ENCODE measurements at regions not wholly inside any gene's neighbourhood (a gene's known extent, or its start where the extent isn't known, plus 50 kb on each side); places are given as distances from the start of the nearest gene placed in this dataset.
"Not testable (repeated sequence)": the region's sequence is repeated elsewhere in the genome, so short reads cannot be mapped to it uniquely, and the experiment has no call there.

GRCh38 chr2:89766141-89766990 lies 1074.9 kb downstream of the RPIA start:
- H4K5ac ChIP-seq (ENCODE audit: low read length); H3K23ac ChIP-seq (ENCODE audit: low read length); H3K4ac ChIP-seq (ENCODE audit: low read depth, low read length); H3K4me1 ChIP-seq (ENCODE audit: control insufficient read depth, low read depth, low read length); H2BK15ac ChIP-seq (replicated peaks; ENCODE audit: low read depth); DNase-seq; H2BK5ac ChIP-seq (ENCODE audit: low read length); H4K8ac ChIP-seq (ENCODE audit: low read depth, low read length); H3K27me3 ChIP-seq (ENCODE audit: insufficient read depth, low read length, poor library complexity); H3K9ac ChIP-seq (ENCODE audit: low read length); H3K79me2 ChIP-seq (ENCODE audit: control insufficient read depth, insufficient read depth, low read length); H3K27ac ChIP-seq (ENCODE audit: low read depth, low read length); H3K18ac ChIP-seq (ENCODE audit: low read length); H3K4me2 ChIP-seq (ENCODE audit: low read length); H3K4me3 ChIP-seq (ENCODE audit: low read length); H2AK5ac ChIP-seq (ENCODE audit: low read length); H3K79me1 ChIP-seq (ENCODE audit: low read length); H3K36me3 ChIP-seq (ENCODE audit: control insufficient read depth, insufficient read depth, low read length); H3K56ac ChIP-seq (ENCODE audit: low read length); H2BK120ac ChIP-seq (ENCODE audit: low read depth, low read length): not testable (repeated sequence)
- no CpG with 5 or more reads among the region's 19 CpGs for WGBS (ENCODE audit: extremely low coverage, insufficient coverage, low lambda C conversion rate)

GRCh38 chr2:89767058-89767457 lies 1075.6 kb downstream of the RPIA start:
- not testable (repeated sequence) for H3K79me1 ChIP-seq (ENCODE audit: low read length); H3K27ac ChIP-seq (ENCODE audit: low read depth, low read length); DNase-seq; H2BK120ac ChIP-seq (ENCODE audit: low read depth, low read length); H3K23ac ChIP-seq (ENCODE audit: low read length); H4K8ac ChIP-seq (ENCODE audit: low read depth, low read length); H3K36me3 ChIP-seq (ENCODE audit: control insufficient read depth, insufficient read depth, low read length); H3K18ac ChIP-seq (ENCODE audit: low read length); H2BK15ac ChIP-seq (replicated peaks; ENCODE audit: low read depth); H3K4me1 ChIP-seq (ENCODE audit: control insufficient read depth, low read depth, low read length); H3K27me3 ChIP-seq (ENCODE audit: insufficient read depth, low read length, poor library complexity); H3K4me2 ChIP-seq (ENCODE audit: low read length); H2BK5ac ChIP-seq (ENCODE audit: low read length); H3K9ac ChIP-seq (ENCODE audit: low read length); H3K4me3 ChIP-seq (ENCODE audit: low read length); H3K79me2 ChIP-seq (ENCODE audit: control insufficient read depth, insufficient read depth, low read length); H4K5ac ChIP-seq (ENCODE audit: low read length); H3K4ac ChIP-seq (ENCODE audit: low read depth, low read length); H3K56ac ChIP-seq (ENCODE audit: low read length); H2AK5ac ChIP-seq (ENCODE audit: low read length)
- WGBS (ENCODE audit: extremely low coverage, insufficient coverage, low lambda C conversion rate), result no CpG with 5 or more reads among the region's 7 CpGs

GRCh38 chr2:89767572-89768435 lies 1076.3 kb downstream of the RPIA start:
- H3K56ac ChIP-seq (ENCODE audit: low read length), result no peak overlapping the region
- H3K79me2 ChIP-seq (ENCODE audit: control insufficient read depth, insufficient read depth, low read length), result no peaks in the 10 kb centered on the region
- H3K27me3 ChIP-seq (ENCODE audit: insufficient read depth, low read length, poor library complexity), result no peaks in the 10 kb centered on the region
- no peak overlapping the region for H3K4ac ChIP-seq (ENCODE audit: low read depth, low read length)
- no peak overlapping the region for H2BK5ac ChIP-seq (ENCODE audit: low read length)
- no peak overlapping the region for H2AK5ac ChIP-seq (ENCODE audit: low read length)
- no peaks in the 10 kb centered on the region for H3K4me1 ChIP-seq (ENCODE audit: control insufficient read depth, low read depth, low read length)
- H3K4me2 ChIP-seq (ENCODE audit: low read length), result no peak overlapping the region
- H3K79me1 ChIP-seq (ENCODE audit: low read length), result no peaks in the 10 kb centered on the region
- H2BK15ac ChIP-seq (replicated peaks; ENCODE audit: low read depth), result no peak overlapping the region
- H3K4me3 ChIP-seq (ENCODE audit: low read length), result no peak overlapping the region
- no peak overlapping the region for H4K5ac ChIP-seq (ENCODE audit: low read length)
- H4K8ac ChIP-seq (ENCODE audit: low read depth, low read length), result no peak overlapping the region
- H3K23ac ChIP-seq (ENCODE audit: low read length), result no peak overlapping the region
- H3K18ac ChIP-seq (ENCODE audit: low read length), result no peak overlapping the region
- no peak overlapping the region for H3K27ac ChIP-seq (ENCODE audit: low read depth, low read length)
- no peak overlapping the region for H2BK120ac ChIP-seq (ENCODE audit: low read depth, low read length)
- H3K36me3 ChIP-seq (ENCODE audit: control insufficient read depth, insufficient read depth, low read length), result no peaks in the 10 kb centered on the region
- DNase-seq, result no peak
- no peak overlapping the region for H3K9ac ChIP-seq (ENCODE audit: low read length)
- no CpG with 5 or more reads among the region's 60 CpGs for WGBS (ENCODE audit: extremely low coverage, insufficient coverage, low lambda C conversion rate)

DNA sequence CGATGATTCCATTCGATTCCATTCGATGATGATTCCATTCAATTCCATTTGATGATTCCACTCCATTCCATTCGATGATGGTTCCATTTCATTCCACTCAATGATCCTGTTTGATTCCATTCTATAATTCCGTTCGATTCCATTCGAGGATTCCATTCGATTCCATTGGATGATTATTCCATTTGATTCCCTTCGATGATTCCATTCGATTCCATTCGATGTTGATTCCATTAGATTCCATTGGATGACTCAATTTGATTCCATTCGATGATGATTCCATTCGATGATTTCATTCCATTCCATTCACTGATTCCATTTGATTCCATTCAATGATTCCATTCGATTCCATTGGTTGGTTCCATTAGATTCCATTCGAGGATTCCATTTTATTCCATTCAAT lies 1084.4 kb downstream of the RPIA start:
- Histone ChIP-seq H3K4me3 (ENCODE audit: low read length) (no peak overlapping the region), H3K36me3 (ENCODE audit: control insufficient read depth, insufficient read depth, low read length) (no peaks in the 10 kb centered on the region), H3K27ac (ENCODE audit: low read depth, low read length) (no peak overlapping the region), H3K18ac (ENCODE audit: low read length) (no peak overlapping the region), H4K8ac (ENCODE audit: low read depth, low read length) (no peak overlapping the region), H3K56ac (ENCODE audit: low read length) (no peak overlapping the region), H3K4me1 (ENCODE audit: control insufficient read depth, low read depth, low read length) (no peaks in the 10 kb centered on the region), H3K23ac (ENCODE audit: low read length) (no peak overlapping the region), H2BK120ac (ENCODE audit: low read depth, low read length) (no peak overlapping the region), H3K79me1 (ENCODE audit: low read length) (no peaks in the 10 kb centered on the region), H2BK15ac (replicated peaks; ENCODE audit: low read depth) (no peak overlapping the region), H3K79me2 (ENCODE audit: control insufficient read depth, insufficient read depth, low read length) (no peaks in the 10 kb centered on the region), H3K4me2 (ENCODE audit: low read length) (no peak overlapping the region), H3K9ac (ENCODE audit: low read length) (no peak overlapping the region), H4K5ac (ENCODE audit: low read length) (no peak overlapping the region), H3K27me3 (ENCODE audit: insufficient read depth, low read length, poor library complexity) (no peaks in the 10 kb centered on the region), H2BK5ac (ENCODE audit: low read length) (no peak overlapping the region), H2AK5ac (ENCODE audit: low read length) (no peak overlapping the region), H3K4ac (ENCODE audit: low read depth, low read length) (no peak overlapping the region)
- no peak for DNase-seq
- WGBS (ENCODE audit: extremely low coverage, insufficient coverage, low lambda C conversion rate), result 100% methylated on average over 5 of the region's 15 CpGs

GRCh38 chr2:89780318-89780717 lies 1088.8 kb downstream of the RPIA start:
- DNase-seq, result no peak
- Histone ChIP-seq H3K79me1 (ENCODE audit: low read length) (no peaks in the 10 kb centered on the region), H3K4me2 (ENCODE audit: low read length) (no peak overlapping the region), H3K79me2 (ENCODE audit: control insufficient read depth, insufficient read depth, low read length) (no peaks in the 10 kb centered on the region), H3K27me3 (ENCODE audit: insufficient read depth, low read length, poor library complexity) (no peaks in the 10 kb centered on the region), H2BK120ac (ENCODE audit: low read depth, low read length) (no peak overlapping the region), H3K36me3 (ENCODE audit: control insufficient read depth, insufficient read depth, low read length) (no peaks in the 10 kb centered on the region), H3K4me3 (ENCODE audit: low read length) (no peak overlapping the region), H3K23ac (ENCODE audit: low read length) (no peak overlapping the region), H3K4me1 (ENCODE audit: control insufficient read depth, low read depth, low read length) (no peaks in the 10 kb centered on the region), H3K56ac (ENCODE audit: low read length) (no peak overlapping the region), H4K8ac (ENCODE audit: low read depth, low read length) (no peak overlapping the region), H2BK5ac (ENCODE audit: low read length) (no peak overlapping the region), H3K4ac (ENCODE audit: low read depth, low read length) (no peak overlapping the region), H3K27ac (ENCODE audit: low read depth, low read length) (no peak overlapping the region), H3K9ac (ENCODE audit: low read length) (no peak overlapping the region), H2AK5ac (ENCODE audit: low read length) (no peak overlapping the region), H2BK15ac (replicated peaks; ENCODE audit: low read depth) (no peak overlapping the region), H3K18ac (ENCODE audit: low read length) (no peak overlapping the region), H4K5ac (ENCODE audit: low read length) (no peak overlapping the region)
- WGBS (ENCODE audit: extremely low coverage, insufficient coverage, low lambda C conversion rate), result no CpG with 5 or more reads among the region's 15 CpGs

Data from mesendoderm (in vitro differentiated cells).